ENCODE measurements at regions not wholly inside any gene's neighbourhood (a gene's known extent, or its start where the extent isn't known, plus 50 kb on each side); places are given as distances from the start of the nearest gene placed in this dataset.

GRCh38 chr3:105988540-105989212 lies 119.9 kb upstream of the CBLB start:
- no peak overlapping the region for H2AFZ ChIP-seq
- H3K27me3 ChIP-seq (ENCODE audit: insufficient read depth), result no peaks in the 10 kb centered on the region
- Mint-ChIP-seq H3K27me3 (ENCODE audit: insufficient read depth, low read depth, poor library complexity) (no peaks in the 10 kb centered on the region), H3K9me3 (peaks cover 6% of the 10 kb centered on the region; the same call in 2 of the 3 replicates), H3K27ac (no peak overlapping the region), H3K4me1 (no peaks in the 10 kb centered on the region), H3K4me3 (no peak overlapping the region), H3K36me3 (ENCODE audit: low read depth) (peaks cover 2% of the 10 kb centered on the region; the same call in 1 of the 3 replicates)
- H3K27ac ChIP-seq (ENCODE audit: low read depth), result no peak overlapping the region
- no peaks in the 10 kb centered on the region for H3K4me1 ChIP-seq (ENCODE audit: insufficient read depth)
- H3K36me3 ChIP-seq (ENCODE audit: insufficient read depth), result no peaks in the 10 kb centered on the region
- DNase-seq (ENCODE audit: low spot score), result no peak
- H4K20me1 ChIP-seq (replicated peaks; ENCODE audit: insufficient read depth), result no peaks in the 10 kb centered on the region
- H3K9me2 ChIP-seq (ENCODE audit: insufficient read depth), result no peaks in the 10 kb centered on the region
- H3K4me2 ChIP-seq, result no peak overlapping the region
- TF ChIP-seq JUNB (IDR thresholded peaks at IDR 0.05; ENCODE audit: unreplicated experiment), result no peak
- no peak for TF ChIP-seq ETS1 (IDR thresholded peaks at IDR 0.05)
- no peak for TF ChIP-seq STAT1 (IDR thresholded peaks at IDR 0.05; ENCODE audit: unreplicated experiment)
- TF ChIP-seq POLR2AphosphoS5 (IDR thresholded peaks at IDR 0.05; ENCODE audit: low read depth), result no peak
- no peak for TF ChIP-seq REST (IDR thresholded peaks at IDR 0.05; ENCODE audit: unreplicated experiment)
- TF ChIP-seq ZNF114 (CRISPR knock-in tag; IDR thresholded peaks at IDR 0.05), result no peak
- TF ChIP-seq CTCF (conservative IDR thresholded peaks at IDR 0.05; ENCODE audit: low read depth in 2 of 2), result no peak
- TF ChIP-seq EZH2phosphoT487 (IDR thresholded peaks at IDR 0.05; ENCODE audit: unreplicated experiment), result no peak
- no peak for TF ChIP-seq ZNF331 (CRISPR knock-in tag; IDR thresholded peaks at IDR 0.05; ENCODE audit: low read depth)
- no peaks in the 10 kb centered on the region for H3K79me2 ChIP-seq (replicated peaks; ENCODE audit: insufficient read depth)
- no peak overlapping the region for H3K4me3 ChIP-seq
- no peaks in the 10 kb centered on the region for H3F3A ChIP-seq (replicated peaks; ENCODE audit: low read depth)
- ATAC-seq, result no peak

Data from GM23338 (cell line).